Ovary (tissue), 7 donors: ENCODE measurements at regions not wholly inside any gene's neighbourhood (a gene's known extent, or its start where the extent isn't known, plus 50 kb on each side); places are given as distances from the start of the nearest gene placed in this dataset.
"Not testable (repeated sequence)": the region's sequence is repeated elsewhere in the genome, so short reads cannot be mapped to it uniquely, and the experiment has no call there.

ENCODE experiments used
- DNase-seq, 5 donors: peaks; one replicate each; pipeline ENCODE4 v3.0.0-alpha.2; 2019 to 2020
- H3K27ac ChIP-seq, 2 donors: fragments of 200-600 bp; one replicate each; pipeline versions ENCODE4 v1.5.1 to v1.8.0; 2019 to 2022
- H3K27me3 ChIP-seq: fragments of 200-600 bp; one replicate; pipeline ENCODE4 v1.8.0; 2022
- H3K36me3 ChIP-seq: fragments of 200-600 bp; sonication (generic); one replicate; pipeline ENCODE4 v1.5.1; 2019
- H3K4me1 ChIP-seq: one replicate; pipeline ENCODE4 v1.8.1; 2013; ENCODE audit warnings: mild to moderate bottlenecking, moderate library complexity; ENCODE audit not compliant: insufficient read depth
- H3K4me3 ChIP-seq: fragments of 200-600 bp; sonication (generic); one replicate; pipeline ENCODE4 v1.5.1; 2017
- H3K9me3 ChIP-seq, 2 donors: fragments of 200-600 bp in 1 of 2; sonication (generic) in 1 of 2; one replicate each; pipeline versions ENCODE4 v1.5.1 to v1.8.1; 2013 to 2019; ENCODE audit warnings: mild to moderate bottlenecking in 1 of 2, moderate library complexity in 1 of 2
- CTCF ChIP-seq, 3 donors: fragments of 450-650 bp in 2 of 3; fragments of 200-600 bp in 1 of 3; IDR thresholded peaks; one replicate each; pipeline versions ENCODE4 v1.5.1 to v1.8.0; 2016 to 2022; ENCODE audit warnings: antibody characterized with exemption in 3 of 3, mild to moderate bottlenecking in 1 of 3
- EP300 ChIP-seq: sonication (generic); formaldehyde crosslinking; IDR thresholded peaks from one replicate; pipeline ENCODE4 v1.6.1; 2017; ENCODE audit warnings: antibody characterized with exemption
- POLR2A ChIP-seq: fragments of 450-650 bp; IDR thresholded peaks from one replicate; pipeline ENCODE4 v1.6.1; 2017; ENCODE audit warnings: antibody characterized with exemption, mild to moderate bottlenecking, moderate library complexity
- WGBS, 3 donors: extraction: QIAGEN DNeasy Blood & Tissue Kit in 1 of 3; methylation state at CpG; one replicate each; pipeline versions ENCODE4 v1.1.5 to v1.1.7; 2013 to 2017; 5-methylcytosine and 5-hydroxymethylcytosine counted together
- intact Hi-C, 4 donors: fragments of 100-400 bp; cut with DNase I; formaldehyde crosslinking; loops; one replicate each; pipeline versions ENCODE4 v1.11.0 to v1.15.1; 2022 to 2023
- donor health status: DM: no; HTN: no; CAD: no; lungs with moderate emphysema.
- donor health status: DM: no; HTN: no; CAD: no.
- donor health status: Bipolar disorder and iron deficiency.
- donor health status: DM: no; HTN: no; CAD: no.
- donor health status: DM: yes; HTN: yes; CAD: no.

GRCh38 chr9:129413537-129414376 lies 207.1 kb downstream of the C9orf50 start:
- peak; percentile 99 to 100 (median 100) for DNase-seq
- no peaks in the 10 kb centered on the region for H3K9me3 ChIP-seq
- H3K4me1 ChIP-seq, result peaks cover 15% of the 10 kb centered on the region
- no peaks in the 10 kb centered on the region for H3K36me3 ChIP-seq
- H3K27ac ChIP-seq, result peak overlapping the region; percentile 97
- H3K27me3 ChIP-seq, result no peaks in the 10 kb centered on the region
- intact Hi-C loops, result loop anchor here (2.0 to 10.0 kb wide), 6 partner anchors 39 to 275 kb away; no protein-coding TSS in a partner anchor
- peak overlapping the region; percentile 70 for H3K4me3 ChIP-seq
- peak; percentile 94 for TF ChIP-seq POLR2A
- peak in 2 of 3 donors; percentile 14 to 23 for TF ChIP-seq CTCF (IDR thresholded peaks at IDR 0.05)
- peak; percentile 91 for TF ChIP-seq EP300
- 1 to 2% (median 1%) methylated on average over 48 to 84 of the region's 84 CpGs for WGBS, 3 donors

GRCh38 chr9:129412814-129413536 lies 207.9 kb downstream of the C9orf50 start:
- peak; percentile 76 to 83 (median 79) for DNase-seq
- no peaks in the 10 kb centered on the region for H3K9me3 ChIP-seq
- no peaks in the 10 kb centered on the region for H3K27me3 ChIP-seq
- peaks cover 15% of the 10 kb centered on the region for H3K4me1 ChIP-seq
- intact Hi-C loops, result loop anchor here (2.0 to 10.0 kb wide), 6 partner anchors 39 to 274 kb away; no protein-coding TSS in a partner anchor
- WGBS, 3 donors, result 2% methylated on average over 47 to 49 of the region's 49 CpGs
- H3K27ac ChIP-seq, result peak overlapping the region; percentile 97
- no peaks in the 10 kb centered on the region for H3K36me3 ChIP-seq
- peak overlapping the region; percentile 70 for H3K4me3 ChIP-seq
- TF ChIP-seq POLR2A, result peak; percentile 17
- TF ChIP-seq CTCF (IDR thresholded peaks at IDR 0.05), result peak in 1 of 3 donors; percentile 43
- no peak for TF ChIP-seq EP300

GRCh38 chr9:129412176-129412813 lies 208.6 kb downstream of the C9orf50 start:
- intact Hi-C loops, result loop anchor here (2.0 to 10.0 kb wide), 6 partner anchors 40 to 273 kb away; no protein-coding TSS in a partner anchor
- not testable (repeated sequence) for DNase-seq, H3K9me3 ChIP-seq, H3K27me3 ChIP-seq, H3K36me3 ChIP-seq, H3K4me3 ChIP-seq
- WGBS, 3 donors, result 70 to 72% (median 71%) methylated on average over 11 of the region's 11 CpGs
- H3K4me1 ChIP-seq, result peaks cover 15% of the 10 kb centered on the region
- peak overlapping the region; percentile 97 for H3K27ac ChIP-seq

- H3K27ac ChIP-seq, result peak overlapping the region; percentile 30 to 68
- DNase-seq, result peak in 2 of 5 donors; percentile 42 to 47
- no peak for TF ChIP-seq EP300
- no peak for TF ChIP-seq POLR2A
- TF ChIP-seq CTCF (IDR thresholded peaks at IDR 0.05), result no peak
- intact Hi-C loops, result loop anchor here (2.0 to 10.0 kb wide), 6 partner anchors 41 to 273 kb away; no protein-coding TSS in a partner anchor
- 86 to 95% (median 94%) methylated on average over 19 of the region's 19 CpGs for WGBS, 3 donors
- no peaks in the 10 kb centered on the region for H3K27me3 ChIP-seq
- H3K9me3 ChIP-seq, result no peaks in the 10 kb centered on the region
- no peak overlapping the region for H3K4me3 ChIP-seq
- no peaks in the 10 kb centered on the region for H3K36me3 ChIP-seq
- H3K4me1 ChIP-seq, result peaks cover 15% of the 10 kb centered on the region
Measured at GRCh38 chr9:129411501-129412175, 209.3 kb downstream of the C9orf50 start.
